HEK293T (cell line): ENCODE measurements at regions not wholly inside any gene's neighbourhood (a gene's known extent, or its start where the extent isn't known, plus 50 kb on each side); places are given as distances from the start of the nearest gene placed in this dataset.

Experiments
- CTCF ChIA-PET: fragments of 350-600 bp; formaldehyde crosslinking; extraction: SDS; loops from one replicate; lab custom pipeline; 2021; ENCODE audit warnings: antibody characterized with exemption, inconsistent platforms; lab: Yijun Ruan, JAX
- POLR2A ChIA-PET: fragments of 350-600 bp; formaldehyde crosslinking; extraction: SDS; loops from one replicate; lab custom pipeline; 2020; ENCODE audit warnings: antibody characterized with exemption, inconsistent platforms; lab: Yijun Ruan, JAX
- DNase-seq: peaks from one replicate; pipeline ENCODE4 v3.0.0; 2012; ENCODE audit warnings: mixed read lengths; ENCODE audit errors: extremely low spot score
- ARNT ChIP-seq: fragments of 450-650 bp; IDR thresholded peaks from 2 replicates; pipeline ENCODE4 v1.6.1; 2017; ENCODE audit warnings: mild to moderate bottlenecking
- BHLHE40 ChIP-seq: fragments of 450-650 bp; IDR thresholded peaks from 2 replicates; pipeline ENCODE4 v1.6.1; 2016; ENCODE audit warnings: mild to moderate bottlenecking, moderate library complexity, borderline replicate concordance
- CTBP1 ChIP-seq: fragments of 450-650 bp; IDR thresholded peaks from 2 replicates; pipeline ENCODE4 v1.6.1; 2016; ENCODE audit warnings: borderline replicate concordance
- ELF4 ChIP-seq: fragments of 450-650 bp; IDR thresholded peaks from 2 replicates; pipeline ENCODE4 v1.6.1; 2017; ENCODE audit warnings: antibody characterized with exemption
- FOXA1 ChIP-seq: fragments of 450-650 bp; IDR thresholded peaks from 2 replicates; pipeline ENCODE4 v1.6.1; 2016; ENCODE audit warnings: mild to moderate bottlenecking
- FOXK2 ChIP-seq: fragments of 450-650 bp; IDR thresholded peaks from 2 replicates; pipeline ENCODE4 v1.6.1; 2016; ENCODE audit warnings: mild to moderate bottlenecking
- FOXM1 ChIP-seq: fragments of 450-650 bp; IDR thresholded peaks from 2 replicates; pipeline ENCODE4 v1.6.1; 2017; ENCODE audit warnings: mild to moderate bottlenecking, borderline replicate concordance
- HDGF ChIP-seq: fragments of 450-650 bp; IDR thresholded peaks from 2 replicates; pipeline ENCODE4 v1.6.1; 2017; ENCODE audit warnings: antibody characterized with exemption, borderline replicate concordance
- L3MBTL2 ChIP-seq: fragments of 450-650 bp; conservative IDR thresholded peaks from 2 replicates; pipeline ENCODE4 v1.6.1; 2016; ENCODE audit warnings: mild to moderate bottlenecking
- LEF1 ChIP-seq: fragments of 450-650 bp; IDR thresholded peaks from 2 replicates; pipeline ENCODE4 v1.6.1; 2017; ENCODE audit warnings: mild to moderate bottlenecking, borderline replicate concordance
- NFRKB ChIP-seq: fragments of 450-650 bp; IDR thresholded peaks from 2 replicates; pipeline ENCODE4 v1.6.1; 2016; ENCODE audit warnings: mild to moderate bottlenecking, moderate library complexity
- SP1 ChIP-seq: fragments of 450-650 bp; IDR thresholded peaks from 2 replicates; pipeline ENCODE4 v1.6.1; 2017
- SUZ12 ChIP-seq: fragments of 450-650 bp; IDR thresholded peaks from 2 replicates; pipeline ENCODE4 v1.6.1; 2016; ENCODE audit warnings: mild to moderate bottlenecking
- TARDBP ChIP-seq: fragments of 450-650 bp; IDR thresholded peaks from 2 replicates; pipeline ENCODE4 v1.6.1; 2016
- ZNF384 ChIP-seq: fragments of 450-650 bp; IDR thresholded peaks from 2 replicates; pipeline ENCODE4 v1.6.1; 2016
- TF ChIP-seq, protein P1 (sequence below): fragments of 450-650 bp; IDR thresholded peaks from 2 replicates; pipeline ENCODE4 v1.6.1; 2016

DNA sequence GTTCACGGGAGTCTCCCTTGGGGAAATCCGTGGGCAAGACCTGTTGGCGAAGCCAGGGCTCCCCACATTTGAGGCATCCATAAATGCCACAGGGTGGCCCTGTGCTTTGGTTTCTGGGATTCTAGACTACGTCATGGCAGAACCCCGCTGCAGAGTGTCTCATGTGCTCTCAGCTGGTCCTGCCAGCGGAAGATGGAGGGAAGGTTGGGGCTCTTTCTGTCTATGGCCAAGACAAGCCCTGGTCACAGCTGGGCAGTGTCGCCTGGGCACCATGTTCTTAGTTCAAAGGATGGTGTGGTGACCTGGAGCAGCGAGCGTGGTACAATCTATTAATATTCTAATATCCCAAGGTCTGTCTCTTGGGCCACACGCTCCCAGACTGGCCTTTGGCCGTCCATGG lies 511.7 kb downstream of the TBC1D22A start:
- CTCF ChIA-PET: no interaction called here
- no peak for DNase-seq
- POLR2A ChIA-PET: no interaction called here
- no peak for TF ChIP-seq L3MBTL2
- TF ChIP-seq ZNF384: no peak
- no peak for TF ChIP-seq FOXK2
- no peak for TF ChIP-seq LEF1
- no peak for TF ChIP-seq HDGF
- TF ChIP-seq TARDBP: no peak
- no peak for TF ChIP-seq NFRKB
- TF ChIP-seq CTBP1: no peak
- no peak for TF ChIP-seq SUZ12
- TF ChIP-seq SP1: no peak
- no peak for TF ChIP-seq ELF4
- no peak for TF ChIP-seq FOXA1
- TF ChIP-seq BHLHE40: no peak
- no peak for TF ChIP-seq ARNT
- TF ChIP-seq, protein P1, sequence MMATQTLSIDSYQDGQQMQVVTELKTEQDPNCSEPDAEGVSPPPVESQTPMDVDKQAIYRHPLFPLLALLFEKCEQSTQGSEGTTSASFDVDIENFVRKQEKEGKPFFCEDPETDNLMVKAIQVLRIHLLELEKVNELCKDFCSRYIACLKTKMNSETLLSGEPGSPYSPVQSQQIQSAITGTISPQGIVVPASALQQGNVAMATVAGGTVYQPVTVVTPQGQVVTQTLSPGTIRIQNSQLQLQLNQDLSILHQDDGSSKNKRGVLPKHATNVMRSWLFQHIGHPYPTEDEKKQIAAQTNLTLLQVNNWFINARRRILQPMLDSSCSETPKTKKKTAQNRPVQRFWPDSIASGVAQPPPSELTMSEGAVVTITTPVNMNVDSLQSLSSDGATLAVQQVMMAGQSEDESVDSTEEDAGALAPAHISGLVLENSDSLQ: no peak

DNA sequence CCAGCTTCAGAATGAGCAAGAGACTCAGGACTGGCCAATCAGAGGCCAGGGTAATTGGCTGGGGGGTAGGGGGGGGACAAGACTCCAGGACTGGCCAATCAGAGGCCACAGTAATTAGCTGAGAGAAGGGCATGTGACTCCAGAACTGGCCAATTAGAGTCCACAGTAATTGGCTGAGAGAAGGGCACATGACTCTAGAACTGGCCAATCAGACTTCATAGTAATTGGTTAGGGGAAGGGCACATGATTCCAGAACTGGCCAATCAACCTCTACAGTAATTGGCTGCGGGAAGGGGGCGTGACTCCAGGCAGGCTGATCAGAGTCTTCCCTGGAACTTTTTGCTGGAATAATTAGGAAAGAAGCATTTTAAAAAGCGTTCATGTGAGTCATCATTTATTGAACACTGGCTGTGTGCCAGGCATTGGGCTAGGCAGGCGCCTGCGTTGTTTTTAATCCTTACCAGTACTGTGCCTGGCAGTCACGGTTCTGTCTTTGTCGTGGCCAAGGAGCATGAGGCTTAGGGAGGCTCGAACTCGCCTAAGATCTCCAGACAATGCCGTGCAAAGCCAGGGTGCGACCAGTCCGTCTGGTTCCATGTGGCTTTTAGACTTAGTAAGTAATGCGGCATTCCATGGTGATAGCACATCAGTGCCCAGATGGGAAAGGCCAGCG lies 508.1 kb downstream of the TBC1D22A start:
- no peak for DNase-seq
- ChIA-PET CTCF (no interaction called here), POLR2A (no interaction called here)
- TF ChIP-seq FOXM1 (no peak), FOXA1 (no peak), ZNF384 (no peak), FOXK2 (no peak), L3MBTL2 (peak; percentile 42; the same call in 1 of the 2 replicates), ELF4 (no peak), ARNT (no peak)
- TF ChIP-seq, protein P1: no peak

DNA sequence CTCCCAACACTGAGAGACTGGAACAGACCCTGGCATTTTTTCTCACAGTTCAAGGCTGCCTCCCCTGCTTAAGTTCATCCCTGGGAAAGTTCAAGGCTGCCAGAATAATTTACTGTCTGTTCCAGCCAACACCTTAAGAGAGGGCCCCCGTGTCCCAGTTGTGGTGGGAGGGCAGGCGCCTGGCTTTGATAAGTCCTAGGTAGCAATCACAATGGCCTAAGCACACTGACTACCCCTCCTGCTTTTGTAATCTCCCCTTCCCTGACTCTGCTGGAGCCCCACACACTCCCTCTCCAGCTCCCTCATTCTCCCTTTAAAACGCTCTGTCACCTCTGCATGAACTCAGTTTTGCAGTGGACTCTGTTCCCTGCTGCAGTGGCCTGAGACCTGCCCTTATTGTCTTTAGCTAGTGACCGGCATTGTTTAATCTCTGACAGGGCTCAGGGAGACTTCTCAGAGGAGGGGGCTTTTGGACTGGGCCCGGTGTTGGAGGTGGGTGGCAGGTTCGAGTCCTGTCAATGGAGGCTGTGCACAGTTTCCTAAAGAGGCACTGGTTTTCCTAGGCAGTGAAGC lies 507.2 kb downstream of the TBC1D22A start:
- DNase-seq: no peak
- ChIA-PET CTCF (no interaction called here), POLR2A (no interaction called here)
- TF ChIP-seq SP1 (no peak), NFRKB (no peak), HDGF (no peak), LEF1 (no peak), SUZ12 (no peak), TARDBP (no peak), FOXM1 (no peak), CTBP1 (no peak), BHLHE40 (no peak), L3MBTL2 (no peak), FOXK2 (no peak), FOXA1 (no peak), ARNT (no peak), ELF4 (no peak)
- TF ChIP-seq, protein P1: no peak

DNA sequence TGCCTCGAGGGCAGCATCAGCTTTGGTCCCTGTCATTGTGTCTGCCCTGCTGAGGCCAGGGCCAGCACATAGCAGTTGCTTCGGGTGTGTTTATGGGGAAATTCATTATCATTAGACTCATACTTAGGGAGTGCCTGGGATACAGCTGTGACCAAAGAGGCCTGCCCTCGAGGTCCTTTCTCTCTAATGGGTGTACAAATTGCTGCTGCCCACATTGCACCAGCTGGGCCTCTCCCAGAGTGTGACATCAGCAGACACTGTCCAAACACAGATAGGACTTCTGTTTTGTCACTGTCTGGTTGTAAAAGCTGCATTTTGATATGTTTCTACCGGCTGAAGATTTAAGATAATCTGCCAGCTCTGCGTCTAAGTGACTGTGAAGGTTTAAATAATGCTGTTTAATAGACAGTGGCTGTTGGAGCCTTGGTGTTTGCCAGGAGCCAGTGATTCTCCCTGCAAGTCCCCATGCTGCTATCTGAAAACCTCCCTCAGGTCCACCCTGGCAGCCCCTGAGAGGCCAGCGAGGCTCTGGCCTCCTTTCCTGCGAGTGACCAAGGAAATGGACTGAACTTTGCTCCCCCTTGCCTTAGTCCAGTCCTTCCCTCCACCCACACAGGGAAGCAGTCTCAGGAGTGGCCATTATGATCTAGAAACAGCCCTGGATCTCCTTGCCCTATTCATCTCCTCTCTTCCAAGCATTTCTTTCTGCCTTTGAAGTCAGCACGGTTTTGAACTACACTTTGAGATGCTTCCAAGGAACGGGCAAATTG lies 505.2 kb downstream of the TBC1D22A start:
- no peak for DNase-seq
- ChIA-PET CTCF (no interaction called here), POLR2A (no interaction called here)
- no peak for TF ChIP-seq TARDBP
- no peak for TF ChIP-seq BHLHE40
- TF ChIP-seq FOXM1: no peak
- TF ChIP-seq SUZ12: no peak
- no peak for TF ChIP-seq FOXA1
- TF ChIP-seq CTBP1: no peak
- no peak for TF ChIP-seq ELF4

DNA sequence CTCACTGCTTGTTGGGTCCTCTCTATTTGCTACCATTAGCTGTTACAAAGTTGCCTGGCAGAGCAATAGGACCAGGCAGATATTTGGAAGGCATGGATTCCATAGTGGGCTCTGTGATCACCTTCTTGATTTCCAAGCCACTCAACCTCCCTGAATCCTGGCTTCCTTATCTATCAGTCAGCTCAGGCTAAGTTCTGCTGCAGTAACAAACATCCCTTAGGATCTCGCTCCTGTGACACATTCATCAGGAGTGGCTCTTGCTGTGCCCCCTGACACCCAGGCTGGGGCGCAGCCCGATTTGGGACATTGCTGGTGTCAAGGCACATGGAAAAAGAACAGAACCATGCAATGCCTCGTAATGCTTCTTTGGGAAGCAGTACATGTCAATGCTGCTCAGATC lies 503.9 kb downstream of the TBC1D22A start:
- ChIA-PET CTCF (no interaction called here), POLR2A (no interaction called here)
- TF ChIP-seq FOXM1: no peak
- TF ChIP-seq, protein P1: no peak
- no peak for DNase-seq
